H9 (cell line): ENCODE measurements at regions not wholly inside any gene's neighbourhood (a gene's known extent, or its start where the extent isn't known, plus 50 kb on each side); places are given as distances from the start of the nearest gene placed in this dataset.

Experiments used
- DNase-seq: peaks from one replicate; pipeline ENCODE4 v3.0.0-alpha.2; 2017
- H2AFZ ChIP-seq: one replicate; pipeline ENCODE4 v1.6.1; 2013; ENCODE audit warnings: mild to moderate bottlenecking, low read length, control low read depth, moderate library complexity
- H2AK5ac ChIP-seq: 2 replicates; pipeline ENCODE4 v1.6.1; 2013; ENCODE audit warnings: low read length, control low read depth, mixed read lengths; ENCODE audit not compliant: insufficient read length
- H2BK120ac ChIP-seq: one replicate; pipeline ENCODE4 v1.6.1; 2013; ENCODE audit warnings: low read depth, mild to moderate bottlenecking, low read length, control low read depth, inconsistent platforms; ENCODE audit not compliant: poor library complexity, severe bottlenecking
- H2BK12ac ChIP-seq: 2 replicates; pipeline ENCODE4 v1.6.1; 2013; ENCODE audit warnings: low read length, control low read depth, mixed read lengths, low read depth; ENCODE audit not compliant: insufficient read length
- H2BK15ac ChIP-seq: 2 replicates; pipeline ENCODE4 v1.6.1; 2013; ENCODE audit warnings: low read depth, low read length, control low read depth
- H2BK20ac ChIP-seq: one replicate; pipeline ENCODE4 v1.6.1; 2013; ENCODE audit warnings: low read depth, mild to moderate bottlenecking, low read length, control low read depth, inconsistent platforms; ENCODE audit not compliant: poor library complexity, severe bottlenecking
- H2BK5ac ChIP-seq: 2 replicates; pipeline ENCODE4 v1.6.1; 2013; ENCODE audit warnings: low read length, control low read depth, mixed read lengths; ENCODE audit not compliant: insufficient read length
- H3K14ac ChIP-seq: 2 replicates; pipeline ENCODE4 v1.6.1; 2013; ENCODE audit warnings: low read length, control low read depth; ENCODE audit not compliant: insufficient read depth
- H3K18ac ChIP-seq: 2 replicates; pipeline ENCODE4 v1.6.1; 2013; ENCODE audit warnings: low read depth, mild to moderate bottlenecking, mixed read lengths, low read length, control low read depth; ENCODE audit not compliant: insufficient read length
- H3K23ac ChIP-seq: 2 replicates; pipeline ENCODE4 v1.6.1; 2013; ENCODE audit warnings: low read length, control low read depth, mixed read lengths, low read depth; ENCODE audit not compliant: insufficient read length
- H3K23me2 ChIP-seq: 2 replicates; pipeline ENCODE4 v1.6.1; 2013; ENCODE audit warnings: low read depth, mild to moderate bottlenecking, mixed read lengths, low read length, control low read depth; ENCODE audit not compliant: insufficient read length, poor library complexity, severe bottlenecking
- H3K27ac ChIP-seq: 2 replicates; pipeline ENCODE4 v1.5.1; 2013; ENCODE audit warnings: low read length, control low read depth, mixed read lengths, low read depth; ENCODE audit not compliant: insufficient read length
- H3K27me3 ChIP-seq: 2 replicates; pipeline ENCODE4 v1.6.1; 2013; ENCODE audit warnings: low read length, control low read depth, inconsistent platforms; ENCODE audit not compliant: insufficient read depth
- H3K4ac ChIP-seq: 2 replicates; pipeline ENCODE4 v1.6.1; 2013; ENCODE audit warnings: low read depth, mild to moderate bottlenecking, control low read depth, inconsistent platforms, low read length, moderate library complexity
- H3K4me1 ChIP-seq: 2 replicates; pipeline ENCODE4 v1.6.1; 2013; ENCODE audit warnings: low read length, control low read depth, inconsistent platforms; ENCODE audit not compliant: insufficient read depth
- H3K4me2 ChIP-seq: 2 replicates; pipeline ENCODE4 v1.6.1; 2013; ENCODE audit warnings: low read length, control low read depth, mixed read lengths; ENCODE audit not compliant: insufficient read length, insufficient read depth
- H3K56ac ChIP-seq: 2 replicates; pipeline ENCODE4 v1.6.1; 2013; ENCODE audit warnings: low read depth, mild to moderate bottlenecking, mixed read lengths, low read length, control low read depth; ENCODE audit not compliant: insufficient read length
- H3K79me1 ChIP-seq: 2 replicates; pipeline ENCODE4 v1.6.1; 2013; ENCODE audit warnings: low read depth, mild to moderate bottlenecking, moderate library complexity, low read length, control low read depth, inconsistent platforms; ENCODE audit not compliant: insufficient read depth, poor library complexity, severe bottlenecking
- H3K79me2 ChIP-seq: 2 replicates; pipeline ENCODE4 v1.6.1; 2013; ENCODE audit warnings: low read length, control low read depth, inconsistent platforms; ENCODE audit not compliant: insufficient read depth
- H3K9ac ChIP-seq: 2 replicates; pipeline ENCODE4 v1.6.1; 2013; ENCODE audit warnings: low read length, control low read depth, mixed read lengths; ENCODE audit not compliant: insufficient read length; ENCODE audit errors: extremely low read depth
- H3K9me3 ChIP-seq: one replicate; pipeline ENCODE4 v1.6.1; 2013; ENCODE audit warnings: low read depth, low read length, inconsistent platforms; ENCODE audit not compliant: control insufficient read depth
- H3T11ph ChIP-seq: one replicate; pipeline ENCODE4 v1.6.1; 2013; ENCODE audit warnings: mild to moderate bottlenecking, low read length, control low read depth, inconsistent platforms
- H4K20me1 ChIP-seq: one replicate; pipeline ENCODE4 v1.6.1; 2013; ENCODE audit not compliant: control insufficient read depth, insufficient read length, insufficient read depth
- H4K5ac ChIP-seq: 2 replicates; pipeline ENCODE4 v1.6.1; 2013; ENCODE audit warnings: low read depth, mild to moderate bottlenecking, mixed read lengths, low read length, control low read depth; ENCODE audit not compliant: insufficient read length
- H4K8ac ChIP-seq: replicated peaks from 2 replicates; pipeline ENCODE4 v1.6.1; 2013; ENCODE audit warnings: low read length, control low read depth, mixed read lengths, low read depth; ENCODE audit not compliant: insufficient read length
- H4K91ac ChIP-seq: 2 replicates; pipeline ENCODE4 v1.6.1; 2013; ENCODE audit warnings: low read depth, mild to moderate bottlenecking, moderate library complexity, mixed read lengths, low read length, control low read depth; ENCODE audit not compliant: insufficient read length
- H3K27ac Mint-ChIP-seq, 3 experiments: 2 replicates in 2 of 3; 3 replicates in 1 of 3; pipeline ENCODE4 v1.8.0; 2020 to 2021; ENCODE audit warnings: mixed read lengths in 3 of 3, mild to moderate bottlenecking in 1 of 3, moderate library complexity in 1 of 3
- H3K27me3 Mint-ChIP-seq: 2 replicates; pipeline ENCODE4 v1.8.0; 2021; ENCODE audit warnings: low read depth, mild to moderate bottlenecking, moderate library complexity, mixed read lengths
- H3K36me3 Mint-ChIP-seq, 3 experiments: 2 replicates in 2 of 3; 3 replicates in 1 of 3; pipeline ENCODE4 v1.8.0; 2020 to 2021; ENCODE audit warnings: low read depth in 3 of 3, mixed read lengths in 3 of 3; ENCODE audit not compliant: insufficient read depth in 1 of 3
- H3K4me1 Mint-ChIP-seq, 2 experiments: 2 replicates each; pipeline ENCODE4 v1.8.0; 2020; ENCODE audit warnings: mixed read lengths in 2 of 2
- H3K4me3 Mint-ChIP-seq, 2 experiments: 2 replicates in 1 of 2; 3 replicates in 1 of 2; pipeline ENCODE4 v1.8.0; 2020 to 2021; ENCODE audit warnings: mild to moderate bottlenecking in 2 of 2, mixed read lengths in 2 of 2, moderate library complexity in 1 of 2
- H3K9me3 Mint-ChIP-seq, 2 experiments: 2 replicates in 1 of 2; 3 replicates in 1 of 2; pipeline ENCODE4 v1.8.0; 2020; ENCODE audit warnings: mild to moderate bottlenecking in 2 of 2, mixed read lengths in 2 of 2, moderate library complexity in 1 of 2
- CTCF ChIP-seq: fragments of 200-600 bp; sonication (generic); conservative IDR thresholded peaks from 3 replicates; pipeline ENCODE4 v1.8.0; 2021; ENCODE audit warnings: antibody characterized with exemption, mild to moderate bottlenecking

GRCh38 chr13:54077569-54077968 lies 1049.0 kb downstream of the OLFM4 start:
- no peaks in the 10 kb centered on the region for H4K20me1 ChIP-seq
- H2AFZ ChIP-seq: no peak overlapping the region
- no peaks in the 10 kb centered on the region for H3K79me1 ChIP-seq
- H3T11ph ChIP-seq: no peak overlapping the region
- H3K9me3 ChIP-seq: no peaks in the 10 kb centered on the region
- Mint-ChIP-seq H3K36me3 (peaks cover 0 to 9% (median 3%) of the 10 kb centered on the region in 3 experiments; a peak in 5 of 7 replicates), H3K4me3 (no peak overlapping the region), H3K4me1 (peaks cover 4 to 5% of the 10 kb centered on the region in 2 experiments; a peak in 1 of 4 replicates), H3K9me3 (peaks cover 5 to 10% of the 10 kb centered on the region in 2 experiments; a peak in 4 of 5 replicates), H3K27ac (no peak overlapping the region), H3K27me3 (no peaks in the 10 kb centered on the region)
- H3K79me2 ChIP-seq: no peaks in the 10 kb centered on the region
- H3K23ac ChIP-seq: no peak overlapping the region
- H3K9ac ChIP-seq: no peak overlapping the region
- no peaks in the 10 kb centered on the region for H3K4me1 ChIP-seq
- no peak overlapping the region for H3K4ac ChIP-seq
- no peak for DNase-seq
- no peak overlapping the region for H4K5ac ChIP-seq
- no peak overlapping the region for H3K14ac ChIP-seq
- H3K27me3 ChIP-seq: no peaks in the 10 kb centered on the region
- H3K27ac ChIP-seq: no peak overlapping the region
- no peak overlapping the region for H2BK20ac ChIP-seq
- no peak overlapping the region for H2AK5ac ChIP-seq
- H4K91ac ChIP-seq: no peak overlapping the region
- no peak overlapping the region for H2BK12ac ChIP-seq
- H4K8ac ChIP-seq: no peak overlapping the region
- H2BK5ac ChIP-seq: no peak overlapping the region
- no peak overlapping the region for H2BK15ac ChIP-seq
- TF ChIP-seq CTCF: no peak
- H3K18ac ChIP-seq: no peak overlapping the region
- H3K4me2 ChIP-seq: no peak overlapping the region
- H3K23me2 ChIP-seq: no peaks in the 10 kb centered on the region
- H2BK120ac ChIP-seq: no peak overlapping the region
- H3K56ac ChIP-seq: no peak overlapping the region
